GM19351 (cell line): ENCODE measurements at regions not wholly inside any gene's neighbourhood (a gene's known extent, or its start where the extent isn't known, plus 50 kb on each side); places are given as distances from the start of the nearest gene placed in this dataset.
A peak's percentile ranks its signal among the peaks of the same experiment; 100 is the strongest.
"Not testable (repeated sequence)": the region's sequence is repeated elsewhere in the genome, so short reads cannot be mapped to it uniquely, and the experiment has no call there.

Source experiments
- ATAC-seq: cut with Tn5 transposase; IDR thresholded peaks from one replicate; pipeline ENCODE4 v1.9.1; 2021; ENCODE audit warnings: mild to moderate bottlenecking, moderate library complexity; ENCODE audit not compliant: unreplicated experiment

DNA sequence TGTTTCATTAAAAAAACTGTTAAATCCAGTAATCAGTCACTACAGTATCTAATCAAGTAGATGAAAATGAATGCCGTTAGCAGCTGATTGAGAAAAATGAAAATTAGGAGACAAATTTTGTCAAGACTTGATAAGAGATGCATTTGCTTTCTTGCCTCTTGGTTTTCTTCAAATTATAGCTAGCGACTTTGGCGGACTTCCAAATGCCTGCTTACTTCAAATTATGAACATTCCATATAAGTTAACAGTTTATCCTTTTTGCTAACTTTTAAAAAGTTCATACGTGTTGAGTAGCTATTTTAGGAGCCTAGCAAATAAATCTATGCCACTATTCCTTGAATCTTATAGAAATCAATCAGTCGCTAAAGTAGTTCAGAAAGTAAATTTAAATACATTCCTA is 58.8 kb downstream of the PPP4R3C start:
- ATAC-seq = no peak

DNA sequence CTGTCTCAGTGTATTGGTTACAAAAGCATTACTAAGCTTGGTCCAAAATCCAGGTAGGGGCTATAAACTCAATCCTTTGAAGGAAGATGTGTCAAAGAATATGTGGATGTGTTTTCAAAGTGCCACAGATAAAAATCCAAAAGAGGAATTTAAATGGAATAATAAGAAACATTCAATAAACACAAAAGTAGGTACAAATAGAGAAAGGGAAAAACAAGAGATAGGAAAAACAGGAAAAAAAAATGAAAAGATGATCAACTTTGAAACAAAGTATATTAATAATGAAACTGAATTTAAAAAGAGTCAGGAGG is 64.0 kb downstream of the PPP4R3C start:
- no peak for ATAC-seq

DNA sequence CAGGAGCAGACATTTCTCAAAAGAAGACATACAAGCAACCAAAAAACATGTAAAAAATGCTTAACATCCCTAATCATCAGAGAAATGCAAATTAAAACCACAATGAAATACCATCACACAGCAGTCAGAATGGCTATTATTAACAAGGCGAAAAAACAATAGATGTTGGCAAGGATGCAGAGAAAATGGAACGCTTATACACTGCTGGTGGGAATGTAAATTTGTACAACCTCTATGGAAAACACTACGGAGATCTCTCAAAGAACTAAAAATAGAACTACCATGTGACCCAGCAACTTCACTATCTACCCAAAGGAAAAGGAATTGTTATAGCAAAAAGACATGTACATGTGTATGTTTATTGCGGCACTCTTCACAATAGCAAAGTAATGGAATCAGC is 71.5 kb downstream of the PPP4R3C start:
- ATAC-seq = no peak

DNA sequence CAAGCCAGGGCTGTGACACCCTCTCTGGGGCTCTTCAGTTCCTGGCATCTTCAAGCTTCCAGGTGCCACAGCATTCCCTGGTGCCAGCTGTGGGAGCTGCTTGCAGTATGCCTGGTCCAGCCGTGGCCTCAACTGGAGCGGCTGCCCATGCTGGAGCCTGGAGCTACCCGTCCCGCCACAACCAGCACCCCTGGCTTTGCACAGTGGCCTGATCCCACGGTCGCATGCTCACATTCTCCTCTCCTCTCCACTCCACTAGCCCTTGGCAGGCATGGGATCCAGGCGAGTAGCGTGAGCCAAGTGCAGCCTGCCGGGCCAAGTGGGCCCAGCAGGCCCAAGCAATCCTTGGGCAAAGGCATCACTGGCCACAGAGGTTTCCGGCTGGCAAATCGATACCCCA is 81.7 kb downstream of the PPP4R3C start:
- no peak for ATAC-seq

DNA sequence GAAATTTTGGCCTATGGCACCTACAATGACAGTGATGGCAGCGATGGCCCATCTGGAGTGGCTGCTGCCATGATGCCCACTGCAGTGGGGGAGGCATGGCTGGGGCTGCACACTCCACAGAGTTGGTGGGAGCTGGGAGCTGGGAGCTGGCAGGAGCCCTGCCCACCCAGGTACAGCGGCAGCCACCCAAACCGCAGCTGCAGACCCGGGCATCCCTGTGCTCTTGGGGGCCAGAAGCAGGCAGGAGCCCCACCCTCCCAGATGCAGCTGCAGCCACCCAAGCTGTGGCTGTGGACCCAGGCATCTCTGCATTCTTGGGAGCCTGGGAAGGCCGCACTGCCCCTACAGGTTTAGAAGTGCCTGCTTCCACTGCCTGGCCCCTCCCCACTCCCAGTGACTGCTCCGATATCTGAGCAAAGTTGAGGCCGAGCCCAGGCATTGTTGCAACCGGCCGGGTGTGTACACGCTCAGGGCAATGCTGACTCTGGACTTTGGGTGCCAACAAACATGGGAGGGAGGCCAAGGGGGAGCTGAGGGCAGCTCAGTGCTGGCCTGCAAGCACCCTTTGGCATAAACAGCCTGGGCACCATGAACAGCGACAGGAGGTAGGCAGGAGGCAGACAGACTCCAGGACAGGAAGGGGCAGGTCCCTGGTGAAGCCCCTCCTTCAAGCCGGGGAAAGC is 82.8 kb downstream of the PPP4R3C start:
- no peak for ATAC-seq

DNA sequence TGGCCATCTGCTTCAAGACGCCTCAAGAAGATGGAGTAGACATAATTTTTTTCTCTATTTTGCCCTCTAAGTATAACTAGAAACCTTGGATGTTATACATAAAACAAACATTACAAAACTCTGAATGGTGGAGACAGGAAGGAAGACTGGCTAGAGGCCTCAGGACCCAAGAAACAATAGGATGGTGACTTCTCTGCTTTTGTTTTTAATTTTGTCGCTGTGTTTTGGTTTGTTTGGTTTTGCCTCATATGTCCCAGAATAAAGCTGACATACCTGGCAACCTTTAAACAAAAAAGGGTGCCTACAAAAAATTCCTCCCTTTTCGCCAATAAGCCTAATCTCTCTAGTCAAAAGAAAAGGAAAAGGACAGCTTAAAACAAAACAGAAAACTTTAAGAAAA is 109.1 kb downstream of the PPP4R3C start:
- no peak for ATAC-seq

DNA sequence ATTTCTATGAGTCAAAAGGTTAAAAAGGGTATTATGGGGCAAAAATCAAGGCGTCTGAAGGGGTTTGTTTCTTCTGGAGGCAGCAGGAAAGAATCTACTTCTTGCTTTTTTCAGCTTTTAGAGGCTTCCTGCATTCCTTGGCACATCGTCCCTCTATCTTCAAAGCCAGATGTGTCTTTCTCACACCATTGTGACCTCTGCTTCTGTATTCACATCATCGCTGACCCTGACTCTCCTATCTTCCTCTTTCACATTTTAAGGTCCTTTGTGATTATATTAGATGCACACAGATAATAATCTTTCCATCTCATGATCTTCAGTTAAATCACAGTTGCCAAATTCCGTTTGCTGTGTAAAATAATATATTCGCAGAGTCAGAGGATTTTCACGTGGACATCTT is 112.7 kb downstream of the PPP4R3C start:
- ATAC-seq = no peak

DNA sequence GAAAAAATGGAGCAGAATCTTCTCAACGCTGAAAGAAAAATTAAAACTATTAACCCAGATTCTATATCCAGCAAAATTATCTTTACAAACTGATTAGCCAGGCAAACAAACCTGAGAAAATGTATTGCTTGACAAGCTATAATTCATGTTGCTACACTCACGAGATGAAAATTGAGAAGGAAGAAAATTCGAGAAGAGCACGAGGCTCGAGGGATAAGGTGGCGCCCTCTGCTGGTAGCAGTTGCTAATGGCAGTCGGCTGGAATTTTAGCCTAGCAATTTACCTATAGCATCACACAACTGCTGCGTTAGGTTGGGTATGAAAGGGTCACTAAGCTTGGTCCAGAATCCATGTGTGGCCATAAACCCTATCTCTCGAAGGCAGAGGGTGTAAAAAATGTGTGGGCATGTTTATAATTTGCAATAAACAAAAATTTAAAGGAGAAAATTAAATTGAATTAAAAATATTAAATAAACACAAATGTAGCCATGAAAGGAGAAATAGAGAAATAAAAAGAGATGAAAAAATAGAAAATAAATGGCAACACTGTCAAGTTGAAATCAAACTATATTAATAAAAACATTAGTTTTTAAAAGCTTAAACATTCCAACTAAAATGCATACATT is 126.6 kb downstream of the PPP4R3C start:
- ATAC-seq = peak; percentile 86

DNA sequence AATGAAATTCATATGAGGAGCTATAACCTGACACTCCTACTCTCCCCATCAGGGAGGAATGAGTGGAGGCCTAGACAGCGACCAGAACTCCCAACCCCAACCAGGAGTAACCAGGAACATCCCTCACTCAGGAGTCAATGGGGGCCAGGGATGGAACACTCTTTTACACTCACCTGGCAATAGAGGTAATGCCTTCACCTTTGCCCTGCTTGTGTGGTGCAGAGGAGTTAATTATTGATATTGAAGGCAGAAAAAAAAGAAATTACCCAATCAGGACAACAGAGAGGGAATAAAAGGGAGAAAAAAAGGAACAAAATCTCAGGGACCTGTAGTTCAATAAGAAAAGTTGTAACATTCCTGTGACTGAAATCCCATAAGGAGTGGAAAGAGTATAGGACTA is 141.5 kb downstream of the PPP4R3C start:
- ATAC-seq = no peak

DNA sequence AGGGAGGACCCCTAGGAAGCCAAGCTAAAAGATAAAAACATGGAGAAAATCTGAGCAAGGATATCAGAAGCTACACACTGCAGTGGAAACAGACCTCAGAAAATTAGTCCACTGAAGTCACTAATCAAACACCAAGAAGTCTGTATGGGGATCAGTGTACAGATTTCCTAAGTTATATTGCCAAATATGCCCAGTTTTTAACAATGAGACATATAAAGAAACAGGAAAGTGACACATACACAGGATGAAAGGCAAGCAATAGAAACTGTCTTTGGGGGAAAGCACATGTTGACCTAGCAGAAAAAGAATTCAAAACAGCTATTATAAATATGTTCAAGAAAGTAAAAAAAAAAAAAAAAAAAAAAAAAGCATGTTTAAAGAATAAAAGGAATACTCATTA is 153.7 kb downstream of the PPP4R3C start:
- ATAC-seq = no peak

DNA sequence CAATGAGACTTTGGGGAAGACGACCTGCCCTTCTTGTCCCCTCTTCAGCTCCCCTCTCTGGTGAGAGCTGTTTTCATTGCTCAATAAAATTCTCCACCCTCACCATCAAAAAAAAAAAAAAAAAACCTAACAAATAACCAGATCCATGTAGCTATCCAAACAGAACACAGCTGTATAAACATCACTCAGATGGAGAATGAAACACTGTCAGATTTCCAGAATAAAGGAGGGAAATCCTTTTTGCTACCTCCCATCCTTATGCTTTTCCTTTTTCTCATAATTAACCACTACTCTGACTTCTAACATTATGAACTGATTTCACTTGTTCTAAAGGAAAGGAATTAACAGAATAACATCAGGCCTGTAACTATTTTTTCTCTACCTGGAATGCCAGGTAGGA is 155.6 kb downstream of the PPP4R3C start:
- ATAC-seq = no peak

DNA sequence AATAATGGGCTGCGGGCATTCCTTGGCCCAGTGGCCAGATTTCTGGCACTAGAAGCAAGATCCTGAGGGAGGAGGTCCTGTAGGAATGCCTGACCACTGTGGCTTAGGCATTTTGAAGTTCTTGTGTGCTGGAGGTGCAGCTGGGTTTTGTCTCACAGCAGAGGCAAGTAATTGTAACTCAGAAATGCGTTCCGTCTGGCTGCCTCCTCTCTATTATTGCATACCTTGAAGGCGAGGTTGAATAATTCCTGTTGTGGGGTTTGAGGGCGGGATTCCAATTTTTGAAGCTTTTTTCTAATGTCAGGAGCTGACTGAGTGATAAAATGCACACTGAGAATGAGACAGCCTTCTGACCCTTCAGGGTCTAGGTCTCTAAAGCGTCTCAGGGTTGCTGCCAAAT is 170.6 kb downstream of the PPP4R3C start:
- ATAC-seq = not testable (repeated sequence)

DNA sequence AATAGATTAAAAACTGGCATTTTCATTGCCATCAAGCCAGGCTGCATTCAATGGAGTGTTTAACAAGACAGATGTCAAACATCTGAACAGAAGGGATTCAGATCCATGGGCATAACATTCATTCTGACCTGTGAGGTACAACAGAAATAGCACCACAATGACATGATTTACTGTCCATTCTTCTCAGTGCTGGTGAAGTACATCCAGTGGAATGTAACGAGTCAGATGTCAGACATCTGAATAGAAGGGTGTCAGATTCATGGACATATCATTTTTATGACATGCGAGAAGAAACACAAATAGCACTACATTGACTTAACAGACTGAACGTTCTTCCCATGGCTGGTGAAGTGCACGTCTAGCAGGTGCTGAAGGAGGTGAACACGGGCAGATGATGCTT is 186.4 kb downstream of the PPP4R3C start:
- ATAC-seq = no peak

DNA sequence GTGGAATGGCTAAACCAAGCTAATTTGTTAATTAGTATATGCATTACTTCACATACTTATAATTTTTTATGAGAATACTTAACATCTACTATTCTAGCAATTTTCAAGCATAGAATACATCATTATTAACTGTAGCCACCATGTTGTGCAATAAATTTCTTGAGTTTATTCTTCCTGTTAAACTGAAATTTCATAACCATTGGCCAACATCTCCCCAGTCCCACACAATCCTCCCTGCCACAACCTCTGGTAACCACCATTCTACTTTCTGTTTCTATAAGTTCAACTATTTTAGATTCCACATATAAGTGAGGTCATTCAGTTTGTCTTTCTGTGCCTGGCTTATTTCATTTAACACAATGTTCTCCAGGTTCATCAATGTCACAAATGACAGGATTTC is 208.5 kb downstream of the PPP4R3C start:
- no peak for ATAC-seq

DNA sequence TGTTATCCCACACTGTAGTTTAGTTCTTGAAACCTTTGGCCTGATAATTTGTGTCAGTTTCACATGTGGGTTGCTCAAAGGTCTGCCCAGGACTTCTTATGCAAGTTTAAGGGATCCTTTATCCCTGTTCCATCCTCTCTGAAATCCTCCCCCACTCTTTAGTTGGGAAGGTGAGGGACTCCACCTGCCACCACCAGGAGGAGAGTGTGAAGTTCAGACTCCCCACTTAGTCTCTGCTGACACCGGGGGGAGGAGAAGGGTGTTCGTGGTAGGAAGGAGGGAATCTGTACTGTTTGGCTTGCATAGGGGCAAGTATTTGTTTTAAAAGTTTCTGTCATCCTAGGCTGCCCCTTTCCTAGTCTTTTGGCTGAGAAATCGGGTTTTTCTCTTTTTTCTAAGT is 211.8 kb downstream of the PPP4R3C start:
- no peak for ATAC-seq

DNA sequence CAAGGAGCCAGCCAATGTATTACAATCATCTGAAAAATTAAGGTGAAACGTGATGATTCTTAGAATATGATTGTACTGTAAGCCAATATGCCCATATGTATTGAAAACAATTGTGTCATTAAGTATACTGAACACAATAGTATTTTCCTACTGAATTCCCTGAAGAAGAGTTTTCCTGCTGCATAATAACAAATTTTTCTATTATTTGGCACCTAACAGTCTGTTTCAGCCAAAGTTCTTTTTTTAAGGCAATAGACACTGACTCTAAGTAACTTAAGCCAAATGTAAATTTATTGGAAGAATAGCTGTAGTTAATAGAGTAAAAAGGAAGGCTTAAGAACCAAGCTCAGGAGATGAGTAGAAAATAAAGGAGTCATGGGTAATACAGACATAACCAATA is 220.6 kb downstream of the PPP4R3C start:
- ATAC-seq = no peak

DNA sequence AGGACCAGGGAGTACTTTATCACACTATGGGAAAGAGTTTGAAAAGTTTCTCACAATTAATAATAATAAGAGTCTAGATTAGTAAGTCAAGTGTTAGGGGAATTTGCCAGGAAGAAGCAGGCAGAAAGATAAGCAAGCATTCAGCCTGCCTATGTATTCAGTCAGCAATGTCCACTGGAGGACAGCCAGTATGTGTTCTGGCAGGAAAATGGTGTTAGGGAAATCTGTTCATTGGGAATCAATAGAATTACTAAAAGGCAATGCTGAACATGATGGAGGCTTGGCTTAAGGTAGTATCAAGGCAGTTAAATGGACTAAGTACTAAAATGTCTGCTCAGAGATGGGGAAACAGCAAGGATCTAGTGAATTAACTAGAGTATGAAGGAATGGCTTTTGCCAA is 221.2 kb downstream of the PPP4R3C start:
- ATAC-seq = no peak

DNA sequence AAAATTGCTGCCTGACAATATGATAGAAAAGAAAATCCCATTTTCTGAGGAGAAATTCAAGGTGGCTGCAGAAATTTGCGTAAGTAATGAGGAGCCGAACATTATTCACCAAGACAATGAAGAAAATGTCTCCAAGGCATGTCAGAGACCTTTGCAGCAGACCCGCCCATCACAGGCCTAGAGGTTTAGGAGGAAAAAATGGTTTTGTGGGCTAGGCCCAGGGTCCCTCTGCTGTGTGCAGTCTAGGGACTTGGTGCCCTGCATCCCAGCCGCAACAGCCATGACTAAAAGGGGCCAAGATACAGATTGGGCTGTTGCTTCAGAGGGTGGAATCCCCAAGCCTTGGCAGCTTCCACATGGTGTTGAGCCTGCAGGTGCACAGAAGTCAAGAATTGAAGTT is 223.1 kb downstream of the PPP4R3C start:
- ATAC-seq = not testable (repeated sequence)

DNA sequence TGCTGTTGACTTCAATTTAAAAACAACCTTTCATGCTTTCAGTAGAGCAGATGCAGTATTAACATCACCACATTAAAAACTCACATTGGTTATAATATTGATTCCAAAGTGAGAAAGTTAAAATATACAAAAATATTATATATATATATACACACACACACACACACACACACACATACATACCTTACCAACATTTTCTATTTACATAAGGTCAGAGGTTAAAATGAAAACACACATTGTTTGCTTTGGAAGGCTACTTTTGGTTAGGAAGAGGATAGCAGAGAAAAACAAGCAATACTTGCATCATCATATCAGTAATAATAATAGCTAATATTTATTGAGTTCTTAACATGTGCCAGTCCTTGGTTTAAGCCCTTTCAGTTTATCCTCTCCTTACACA is 226.5 kb downstream of the PPP4R3C start:
- no peak for ATAC-seq

DNA sequence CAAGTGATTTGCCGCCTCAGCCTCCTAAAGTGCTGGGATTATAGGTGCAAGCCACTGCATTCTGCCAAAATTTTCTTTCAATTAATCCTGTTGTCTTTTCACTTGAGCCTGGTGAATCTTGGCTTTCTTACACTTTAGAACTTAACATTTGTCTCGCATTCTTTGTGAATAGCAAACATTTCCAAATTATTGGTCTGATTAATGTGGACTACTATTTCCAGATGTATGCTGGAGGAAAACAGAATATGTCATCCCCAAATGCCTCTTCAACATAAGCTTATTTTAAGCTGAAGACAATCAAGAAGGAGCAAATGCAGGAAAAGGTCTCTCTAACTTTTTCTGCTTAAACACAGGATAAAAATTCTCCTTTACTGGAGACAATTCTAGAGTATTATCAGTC is 233.4 kb downstream of the PPP4R3C start:
- no peak for ATAC-seq

DNA sequence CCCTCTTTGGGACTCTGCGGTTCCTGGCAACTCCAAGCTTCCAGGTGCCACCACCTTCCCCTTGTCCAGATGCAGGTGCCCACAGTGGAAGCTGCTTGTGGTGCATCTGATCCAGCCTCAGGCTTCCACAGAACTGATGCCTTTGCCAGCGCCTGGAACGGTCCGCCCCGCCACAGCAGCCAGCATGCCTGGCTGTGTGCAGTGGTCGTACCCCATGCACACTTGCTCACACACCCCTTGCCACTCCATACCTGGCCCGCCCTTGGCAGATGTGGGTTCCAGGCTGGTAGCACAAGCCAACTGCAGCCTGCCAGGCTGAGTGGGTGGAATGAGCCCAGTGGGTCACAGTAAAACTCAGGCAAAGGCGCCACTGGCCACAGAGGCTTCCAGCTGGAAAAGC is 240.5 kb downstream of the PPP4R3C start:
- no peak for ATAC-seq

DNA sequence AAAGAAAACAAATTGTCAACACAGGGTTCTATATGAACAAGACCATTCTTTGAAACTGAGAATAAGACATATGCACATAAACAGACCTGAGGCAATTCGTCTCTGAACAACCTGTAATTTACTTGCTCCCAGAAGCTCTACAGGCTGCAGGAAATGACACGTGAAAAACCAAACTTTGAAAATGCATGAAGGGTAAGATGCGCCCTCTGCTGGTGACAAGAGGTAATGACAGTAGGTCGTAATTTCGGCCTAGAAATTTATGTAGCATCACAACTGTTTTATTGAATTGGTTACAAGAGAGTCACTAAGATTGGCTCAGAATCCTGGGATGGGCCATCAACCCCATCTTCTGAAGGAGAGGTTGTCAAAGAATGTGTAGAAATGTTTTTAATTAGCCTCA is 276.5 kb downstream of the PPP4R3C start:
- ATAC-seq = no peak

DNA sequence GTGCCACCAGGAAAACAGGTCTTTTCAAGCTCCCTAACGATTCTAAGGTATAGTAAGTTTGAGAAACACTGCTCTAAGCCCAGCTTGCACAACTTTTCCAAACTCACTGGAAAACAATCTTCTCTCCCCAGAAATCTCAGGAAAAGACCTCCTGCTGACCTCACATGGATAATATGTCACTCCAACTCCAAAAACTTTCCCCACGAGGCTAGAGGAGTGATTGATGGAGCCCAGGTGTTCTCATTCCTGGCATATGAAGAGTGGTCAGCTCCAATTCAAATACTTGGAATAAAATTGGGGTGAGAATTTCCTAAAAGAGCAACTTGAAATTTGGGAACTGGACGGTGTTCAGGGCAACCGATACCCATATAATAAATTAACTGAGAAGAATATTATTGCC is 299.9 kb downstream of the PPP4R3C start:
- no peak for ATAC-seq
